Endothelial cell of umbilical vein (primary cell): ENCODE measurements at regions not wholly inside any gene's neighbourhood (a gene's known extent, or its start where the extent isn't known, plus 50 kb on each side); places are given as distances from the start of the nearest gene placed in this dataset.

Experiments used
- BruUV-seq: library from RNA; stranded (reverse); fragments of 400-500 nt; replicated peaks from 2 replicates; lab custom pipeline; 2021; lab: Mats Ljungman, UMichigan
- CTCF ChIA-PET: fragments of 300-600, 350-600 bp; sonication (Branson Sonifier 250); formaldehyde crosslinking; loops from one replicate; lab custom pipeline; 2021; ENCODE audit warnings: antibody characterized with exemption, inconsistent platforms; lab: Charles Lee
- POLR2A ChIA-PET: fragments of 300-600, 350-600 bp; sonication (Branson Sonifier 250); formaldehyde crosslinking; loops from one replicate; lab custom pipeline; 2021; ENCODE audit warnings: antibody characterized with exemption, inconsistent platforms; lab: Charles Lee
- DNase-seq: peaks from one replicate; pipeline ENCODE4 v3.0.0-alpha.2; 2011; ENCODE audit warnings: low read depth, low spot score
- FAIRE-seq: peaks from 2 replicates; lab custom pipeline; 2011; peaks lifted over from hg19 to GRCh38; lab: Jason Lieb, UNC
- H2AFZ ChIP-seq: 2 replicates; pipeline ENCODE4 v1.6.0; 2012; ENCODE audit warnings: low read depth, low read length, control low read depth, inconsistent platforms
- H3K27ac ChIP-seq: 2 replicates; pipeline ENCODE4 v1.5.1; 2011; ENCODE audit warnings: low read depth, mild to moderate bottlenecking, control low read depth, low read length, moderate library complexity; ENCODE audit not compliant: insufficient read depth
- H3K27me3 ChIP-seq, 2 experiments: 2 replicates each; pipeline versions ENCODE4 v1.6.0 to v1.6.1; 2011; ENCODE audit warnings: low read length in 2 of 2, mixed read lengths in 1 of 2; ENCODE audit not compliant: control insufficient read depth in 2 of 2, insufficient read depth in 2 of 2
- H3K36me3 ChIP-seq, 2 experiments: 2 replicates in 1 of 2; 3 replicates in 1 of 2; pipeline ENCODE4 v1.5.1; 2011; ENCODE audit warnings: low read length in 2 of 2, mild to moderate bottlenecking in 1 of 2, moderate library complexity in 1 of 2; ENCODE audit not compliant: control insufficient read depth in 2 of 2, insufficient read depth in 2 of 2; ENCODE audit errors: extremely low read depth in 1 of 2
- H3K4me1 ChIP-seq: 3 replicates; pipeline ENCODE4 v1.5.1; 2011; ENCODE audit warnings: mild to moderate bottlenecking, low read length; ENCODE audit not compliant: control insufficient read depth, insufficient read depth; ENCODE audit errors: extremely low read depth
- H3K4me2 ChIP-seq: 2 replicates; pipeline ENCODE4 v1.6.1; 2011; ENCODE audit warnings: low read length, control low read depth, mixed read lengths; ENCODE audit not compliant: insufficient read depth
- H3K4me3 ChIP-seq, 3 experiments: fragments of 200-600 bp in 1 of 3; sonication (generic), shearing (Covaris generic) in 1 of 3; replicated peaks in 1 of 3; 2 replicates each; pipeline ENCODE4 v1.5.1; 2011 to 2016; ENCODE audit warnings: control low read depth in 3 of 3, low read length in 3 of 3, mild to moderate bottlenecking in 2 of 3, inconsistent platforms in 1 of 3, low read depth in 1 of 3, moderate library complexity in 1 of 3; ENCODE audit not compliant: insufficient read depth in 1 of 3
- H3K79me2 ChIP-seq: 2 replicates; pipeline ENCODE4 v1.6.0; 2012; ENCODE audit warnings: low read length, inconsistent platforms; ENCODE audit not compliant: control insufficient read depth, insufficient read depth
- H3K9ac ChIP-seq: replicated peaks from 2 replicates; pipeline ENCODE3; 2011; ENCODE audit warnings: low read length, control low read depth; ENCODE audit not compliant: insufficient read depth; ENCODE audit errors: extremely low read depth
- H3K9me1 ChIP-seq: replicated peaks from 3 replicates; pipeline ENCODE4 v1.6.0; 2011; ENCODE audit warnings: mild to moderate bottlenecking, low read length; ENCODE audit not compliant: control insufficient read depth, insufficient read depth; ENCODE audit errors: extremely low read depth
- H3K9me3 ChIP-seq: replicated peaks from 2 replicates; pipeline ENCODE4 v1.5.1; 2012; ENCODE audit warnings: low read length, inconsistent platforms; ENCODE audit not compliant: control insufficient read depth, insufficient read depth
- H4K20me1 ChIP-seq: replicated peaks from 2 replicates; pipeline ENCODE3; 2011; ENCODE audit warnings: mild to moderate bottlenecking, low read length; ENCODE audit not compliant: control insufficient read depth, insufficient read depth; ENCODE audit errors: extremely low read depth
- EZH2 ChIP-seq: IDR thresholded peaks from 2 replicates; pipeline ENCODE4 v1.6.1; 2012; ENCODE audit warnings: borderline replicate concordance, low read depth, mild to moderate bottlenecking, moderate library complexity, low read length, inconsistent platforms; ENCODE audit not compliant: severe bottlenecking
- GATA2 ChIP-seq: IDR thresholded peaks from 2 replicates; pipeline ENCODE4 v1.7.0; 2011; ENCODE audit warnings: low read depth, mild to moderate bottlenecking, moderate library complexity, mixed read lengths, low read length; ENCODE audit not compliant: insufficient read length, insufficient read depth
- JUN ChIP-seq: IDR thresholded peaks from 2 replicates; pipeline ENCODE4 v1.6.1; 2011; ENCODE audit warnings: borderline replicate concordance, low read depth; ENCODE audit not compliant: insufficient read length, insufficient read depth
- MYC ChIP-seq: IDR thresholded peaks from one replicate; pipeline ENCODE4 v1.6.1; 2011; ENCODE audit warnings: mild to moderate bottlenecking, low read depth, low read length
- POLR2A ChIP-seq: IDR thresholded peaks from 2 replicates; pipeline ENCODE4 v1.6.1; 2012; ENCODE audit warnings: low read depth, mild to moderate bottlenecking, control low read depth, low read length
- POLR2AphosphoS5 ChIP-seq: IDR thresholded peaks from 2 replicates; pipeline ENCODE4 v1.6.1; 2012; ENCODE audit warnings: low read depth, mild to moderate bottlenecking, control low read depth, low read length, moderate library complexity; ENCODE audit not compliant: insufficient read depth
- dilution Hi-C: fragments of 300-500 bp; cut with MboI; formaldehyde crosslinking; loops from one replicate; pipeline ENCODE4 v1.15.0; 2019; ENCODE audit warnings: low sequenced_read_pairs; ENCODE audit not compliant: extremely low pct_ligation_motif_present
- intact Hi-C: fragments of 100-400 bp; cut with micrococcal nuclease; formaldehyde crosslinking; loops from one replicate; pipeline ENCODE4 v1.10.0; 2022
- TF ChIP-seq, protein P1 (sequence below): IDR thresholded peaks from 2 replicates; pipeline ENCODE4 v1.6.1; 2011; ENCODE audit not compliant: insufficient read depth, insufficient read length
- TF ChIP-seq, protein P2 (sequence below), 2 donors: IDR thresholded peaks; 1 replicate in 1 of 2; 2 replicates in 1 of 2; pipeline ENCODE4 v1.5.1; 2011; ENCODE audit warnings: low read length in 2 of 2, mild to moderate bottlenecking in 2 of 2, moderate library complexity in 2 of 2, control low read depth in 1 of 2, inconsistent platforms in 1 of 2, low read depth in 1 of 2; ENCODE audit not compliant: insufficient read depth in 1 of 2; ENCODE audit errors: extremely low read depth in 1 of 2

DNA sequence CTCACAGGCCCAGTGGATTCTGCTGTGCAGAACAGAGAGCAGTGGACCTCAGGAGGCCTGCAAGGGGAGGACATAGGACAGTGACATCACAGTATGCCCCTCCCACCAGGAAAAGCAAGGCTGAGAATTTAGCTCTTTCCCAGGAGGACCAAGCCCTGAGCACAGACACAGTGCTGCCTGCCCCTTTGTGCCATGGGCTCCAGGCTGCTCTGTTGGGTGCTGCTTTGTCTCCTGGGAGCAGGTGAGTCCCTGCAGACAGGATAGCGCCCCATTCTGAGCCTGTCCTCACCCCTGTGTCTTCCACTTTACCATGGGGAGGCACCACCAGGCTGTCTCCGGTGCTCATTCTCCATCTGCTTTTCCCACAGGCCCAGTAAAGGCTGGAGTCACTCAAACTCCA lies 63.0 kb upstream of the PRSS58 start:
- Histone ChIP-seq H4K20me1 (no peaks in the 10 kb centered on the region), H3K36me3 (no peaks in the 10 kb centered on the region), H3K9me1 (no peaks in the 10 kb centered on the region), H3K4me2 (no peak overlapping the region), H3K9ac (no peak overlapping the region), H3K27ac (no peak overlapping the region), H3K79me2 (no peaks in the 10 kb centered on the region), H3K4me3 (no peak overlapping the region), H3K9me3 (no peaks in the 10 kb centered on the region), H3K4me1 (no peaks in the 10 kb centered on the region), H3K27me3 (no peaks in the 10 kb centered on the region), H2AFZ (no peak overlapping the region)
- intact Hi-C loops, result loop anchor here (10.0 kb wide), 1 partner anchor 566 kb away; no protein-coding TSS in a partner anchor
- ChIA-PET POLR2A (no interaction called here), CTCF (interaction anchor here (1.4 to 2.2 kb wide), 2 partner anchors 14 to 17 kb away, joined by 4 to 6 read pairs; no protein-coding TSS in a partner anchor)
- DNase-seq, result no peak
- no peak for TF ChIP-seq MYC
- TF ChIP-seq POLR2AphosphoS5, result no peak
- TF ChIP-seq, protein P1, sequence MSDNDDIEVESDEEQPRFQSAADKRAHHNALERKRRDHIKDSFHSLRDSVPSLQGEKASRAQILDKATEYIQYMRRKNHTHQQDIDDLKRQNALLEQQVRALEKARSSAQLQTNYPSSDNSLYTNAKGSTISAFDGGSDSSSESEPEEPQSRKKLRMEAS, result no peak
- TF ChIP-seq GATA2, result no peak
- no peak for TF ChIP-seq EZH2
- TF ChIP-seq POLR2A, result no peak
- TF ChIP-seq, protein P2, sequence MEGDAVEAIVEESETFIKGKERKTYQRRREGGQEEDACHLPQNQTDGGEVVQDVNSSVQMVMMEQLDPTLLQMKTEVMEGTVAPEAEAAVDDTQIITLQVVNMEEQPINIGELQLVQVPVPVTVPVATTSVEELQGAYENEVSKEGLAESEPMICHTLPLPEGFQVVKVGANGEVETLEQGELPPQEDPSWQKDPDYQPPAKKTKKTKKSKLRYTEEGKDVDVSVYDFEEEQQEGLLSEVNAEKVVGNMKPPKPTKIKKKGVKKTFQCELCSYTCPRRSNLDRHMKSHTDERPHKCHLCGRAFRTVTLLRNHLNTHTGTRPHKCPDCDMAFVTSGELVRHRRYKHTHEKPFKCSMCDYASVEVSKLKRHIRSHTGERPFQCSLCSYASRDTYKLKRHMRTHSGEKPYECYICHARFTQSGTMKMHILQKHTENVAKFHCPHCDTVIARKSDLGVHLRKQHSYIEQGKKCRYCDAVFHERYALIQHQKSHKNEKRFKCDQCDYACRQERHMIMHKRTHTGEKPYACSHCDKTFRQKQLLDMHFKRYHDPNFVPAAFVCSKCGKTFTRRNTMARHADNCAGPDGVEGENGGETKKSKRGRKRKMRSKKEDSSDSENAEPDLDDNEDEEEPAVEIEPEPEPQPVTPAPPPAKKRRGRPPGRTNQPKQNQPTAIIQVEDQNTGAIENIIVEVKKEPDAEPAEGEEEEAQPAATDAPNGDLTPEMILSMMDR (IDR thresholded peaks at IDR 0.05; ENCODE audit: extremely low read depth in 1 of 2, insufficient read depth in 1 of 2, low read depth in 1 of 2, low read length in 2 of 2), result no peak
- no peak for TF ChIP-seq JUN
- no peak for FAIRE-seq
- dilution Hi-C loops, result no loop called here
- no TSS peak for BruUV-seq
